Dedifferentiated amniotic fluid mesenchymal stem cell (primary cell): ENCODE measurements at regions not wholly inside any gene's neighbourhood (a gene's known extent, or its start where the extent isn't known, plus 50 kb on each side); places are given as distances from the start of the nearest gene placed in this dataset.
"Not testable (repeated sequence)": the region's sequence is repeated elsewhere in the genome, so short reads cannot be mapped to it uniquely, and the experiment has no call there.

ENCODE experiments used
- DNase-seq: peaks from one replicate; pipeline ENCODE4 v3.0.0-alpha.2; 2016; ENCODE audit errors: extremely low spot score

- no peak for DNase-seq
These were observed 391.4 kb downstream of the TNS3 start for GRCh38 chr7:47190462-47190861.

GRCh38 chr7:47188653-47189315 is 393.1 kb downstream of the TNS3 start:
- no peak for DNase-seq

- DNase-seq, result no peak
These were observed 393.8 kb downstream of the TNS3 start for GRCh38 chr7:47188136-47188535.

- no peak for DNase-seq
These were observed 395.6 kb downstream of the TNS3 start for GRCh38 chr7:47186316-47186715.

- no peak for DNase-seq
These were observed 396.1 kb downstream of the TNS3 start for GRCh38 chr7:47185839-47186238.

DNA sequence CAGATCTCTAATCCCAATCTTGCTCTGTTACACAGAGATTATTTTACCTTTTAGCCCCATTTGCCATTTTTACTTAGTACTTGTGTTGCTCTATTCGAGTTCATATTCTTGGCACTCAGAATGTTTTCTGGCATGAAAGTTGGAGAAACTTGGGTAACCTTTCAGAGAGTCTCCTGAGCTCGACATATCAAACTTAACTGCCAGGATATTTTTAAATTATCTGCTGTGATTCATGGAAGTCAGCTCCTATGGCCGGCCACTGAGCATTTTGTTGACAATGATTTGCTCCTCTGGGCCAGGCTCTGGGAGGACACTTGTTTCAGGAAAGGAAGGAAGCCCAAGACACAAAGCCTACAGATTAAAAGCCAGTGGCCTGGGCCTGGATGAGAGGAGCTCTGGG is 396.7 kb downstream of the TNS3 start:
- no peak for DNase-seq

DNA sequence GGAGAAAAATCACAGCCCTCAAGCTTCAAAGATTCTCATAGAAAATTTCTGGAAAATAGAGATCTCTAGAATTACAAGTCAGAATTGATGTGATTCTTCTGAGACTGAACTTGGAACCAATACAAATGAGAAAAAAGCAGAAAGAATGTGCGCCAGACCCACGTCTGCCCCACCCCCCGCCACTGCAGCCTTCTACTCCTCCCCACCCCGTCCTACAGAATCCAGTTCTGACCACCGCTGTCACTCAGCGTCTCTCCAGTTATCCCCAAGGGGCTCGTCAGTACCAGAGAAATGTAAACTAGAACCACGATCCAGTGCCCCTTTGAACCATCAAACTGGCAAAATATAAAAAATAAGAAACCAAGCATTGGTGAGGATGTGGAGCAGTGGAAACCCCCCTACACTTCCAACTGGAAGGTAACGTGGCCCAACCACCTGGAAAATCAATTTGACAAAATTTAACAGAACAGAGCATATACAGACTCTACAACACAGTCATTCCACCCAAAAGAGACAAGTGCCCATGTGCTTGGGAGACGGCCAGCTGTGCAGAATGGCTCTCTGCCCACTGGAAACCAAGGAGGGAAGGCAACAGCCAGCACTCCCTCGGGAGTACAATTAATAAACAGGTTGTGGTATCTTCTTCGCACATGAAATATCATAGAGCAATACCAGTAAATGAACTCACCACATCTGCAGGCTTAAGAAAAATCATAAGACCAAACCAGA is 397.9 kb downstream of the TNS3 start:
- no peak for DNase-seq

- DNase-seq, result no peak
These were observed 400.1 kb downstream of the TNS3 start for GRCh38 chr7:47181746-47182361.

GRCh38 chr7:47180516-47180826 is 401.4 kb downstream of the TNS3 start:
- no peak for DNase-seq

DNA sequence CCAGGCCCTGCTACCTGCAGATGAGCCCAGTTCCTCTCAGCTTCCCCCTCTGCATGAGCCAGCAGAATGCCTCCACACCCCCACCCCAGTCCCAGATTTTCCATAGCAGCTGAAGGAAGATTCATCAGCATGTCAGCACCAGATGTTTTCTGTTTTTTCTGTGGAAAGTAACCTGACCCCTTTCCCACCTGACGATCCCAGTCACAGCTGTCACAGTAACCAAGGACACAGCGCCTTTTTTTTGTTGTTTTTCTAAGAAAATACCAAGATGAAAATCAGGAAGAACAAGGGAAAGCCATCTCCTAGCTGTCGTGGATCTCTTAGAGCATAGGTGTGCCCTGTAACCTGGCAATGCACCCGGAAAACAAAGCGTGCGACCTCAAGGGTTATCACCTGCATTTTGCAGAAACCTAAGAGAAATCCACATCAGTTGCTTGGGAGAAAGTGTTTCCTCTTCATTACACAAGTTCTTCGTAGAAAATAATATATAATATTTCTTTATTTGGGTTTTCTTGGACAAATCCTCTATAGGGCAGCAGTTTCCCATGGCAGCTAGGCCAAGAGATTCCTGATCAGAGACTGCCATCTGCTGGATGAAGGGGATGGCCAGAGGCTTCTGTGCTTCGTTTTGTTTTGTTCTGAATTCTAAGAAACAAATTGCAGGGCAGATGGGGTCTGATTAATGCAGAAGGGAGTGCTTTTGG is 401.9 kb downstream of the TNS3 start:
- DNase-seq, result peak; percentile 68

GRCh38 chr7:47172602-47173539 is 409.0 kb downstream of the TNS3 start:
- DNase-seq, result not testable (repeated sequence)

DNA sequence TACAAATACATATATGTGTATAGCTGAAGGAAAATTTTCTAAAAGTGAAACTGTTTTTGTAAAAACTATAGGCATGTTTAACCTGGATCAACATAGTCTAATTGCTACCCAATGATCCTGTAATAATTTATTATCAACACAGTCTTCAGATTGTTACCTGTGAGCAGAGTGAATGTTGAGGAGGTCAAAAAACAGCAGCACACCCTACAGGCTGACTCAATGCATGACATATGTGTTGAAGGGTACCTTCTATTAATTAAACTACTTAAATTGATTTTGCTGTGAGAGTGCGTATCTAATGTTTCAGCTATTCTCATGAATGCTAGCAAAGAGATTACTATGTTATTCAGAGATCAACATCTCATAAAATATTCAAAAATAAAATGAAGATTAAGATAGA is 411.4 kb downstream of the TNS3 start:
- DNase-seq, result no peak

- DNase-seq, result no peak
These were observed 427.1 kb downstream of the TNS3 start for GRCh38 chr7:47154791-47155190.

DNA sequence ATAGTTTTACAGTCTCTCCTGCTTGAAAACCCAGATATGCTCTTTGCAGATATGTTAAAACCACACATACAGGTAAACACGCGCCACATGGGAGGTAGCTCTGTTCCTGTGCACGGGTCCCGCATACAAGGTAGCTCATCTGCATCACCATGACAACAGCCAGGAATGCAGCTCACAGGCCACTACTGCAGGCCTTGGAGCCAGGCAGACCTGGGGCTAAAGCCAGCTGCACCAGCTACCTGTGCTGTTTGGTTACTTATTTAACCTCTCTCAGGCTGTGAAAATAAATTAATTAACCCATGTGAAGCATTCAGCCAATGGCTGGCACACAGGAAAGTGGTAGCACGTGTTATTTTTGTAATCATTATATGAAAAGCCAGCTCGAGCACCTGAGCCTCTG is 428.3 kb downstream of the TNS3 start:
- DNase-seq, result no peak

DNA sequence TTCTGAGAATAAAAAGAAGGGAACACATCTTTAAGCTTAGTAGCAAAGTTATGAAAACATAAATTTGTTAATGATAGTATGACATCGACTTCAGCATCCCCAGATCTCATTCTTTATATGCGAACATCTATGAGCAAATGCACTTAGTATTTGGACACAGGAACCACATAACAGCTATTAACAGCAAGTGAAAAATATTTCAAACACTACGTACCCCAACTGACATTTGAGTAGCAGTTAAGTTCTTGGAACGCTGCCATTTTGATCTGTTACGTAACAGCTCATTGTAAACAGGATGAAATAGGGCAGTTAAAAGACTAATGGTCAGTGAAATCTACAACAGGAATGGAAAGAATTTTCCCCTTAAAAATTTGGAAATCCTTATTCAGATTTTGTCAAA is 428.9 kb downstream of the TNS3 start:
- DNase-seq, result peak; percentile 44

DNA sequence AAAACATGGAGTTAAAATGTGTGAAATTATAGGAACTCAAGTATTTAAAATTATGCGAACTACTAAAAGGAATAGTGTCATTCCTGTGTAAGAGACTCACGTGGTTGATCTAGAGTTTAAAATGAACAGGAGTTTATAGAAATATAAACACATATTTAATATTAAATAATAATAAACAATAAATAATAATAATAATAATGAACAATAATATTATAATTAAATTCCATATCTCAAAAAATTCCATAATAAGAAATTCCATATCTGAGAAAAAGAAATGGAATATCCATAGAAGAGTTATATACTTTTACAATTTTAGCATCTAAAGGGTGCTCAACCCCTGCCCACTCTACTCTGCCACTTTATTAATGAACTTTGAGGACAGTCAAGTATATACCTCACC is 429.6 kb downstream of the TNS3 start:
- no peak for DNase-seq

- no peak for DNase-seq
These were observed 431.2 kb downstream of the TNS3 start for GRCh38 chr7:47150497-47151260.

GRCh38 chr7:47149971-47150370 is 431.9 kb downstream of the TNS3 start:
- DNase-seq, result no peak

- DNase-seq, result no peak
These were observed 432.6 kb downstream of the TNS3 start for GRCh38 chr7:47149208-47149839.

- no peak for DNase-seq
These were observed 433.2 kb downstream of the TNS3 start for GRCh38 chr7:47148536-47149207.
